SK-N-MC (cell line): ENCODE measurements at regions not wholly inside any gene's neighbourhood (a gene's known extent, or its start where the extent isn't known, plus 50 kb on each side); places are given as distances from the start of the nearest gene placed in this dataset.

Experiments
- DNase-seq: peaks from one replicate; pipeline ENCODE4 v3.0.0-alpha.2; 2011; ENCODE audit warnings: low read depth, low spot score
- H3K27ac ChIP-seq: fragments of 200-600 bp; sonication (generic); 2 replicates; pipeline ENCODE4 v1.5.1; 2016; ENCODE audit warnings: mixed run types
- H3K36me3 ChIP-seq: fragments of 200-600 bp; sonication (generic); 2 replicates; pipeline ENCODE4 v1.6.1; 2017; ENCODE audit warnings: antibody characterized with exemption, low read length, mixed read lengths; ENCODE audit not compliant: insufficient read depth
- H3K4me3 ChIP-seq: fragments of 200-600 bp; sonication (generic); 2 replicates; pipeline ENCODE4 v1.5.1; 2016
- H3K9ac ChIP-seq: fragments of 200-600 bp; sonication (generic); 2 replicates; pipeline ENCODE4 v1.8.0; 2017; ENCODE audit warnings: mixed run types, mixed read lengths; ENCODE audit not compliant: insufficient read length
- H3K9me3 ChIP-seq: fragments of 200-600 bp; sonication (generic); 2 replicates; pipeline ENCODE4 v1.6.1; 2017; ENCODE audit warnings: low read depth, mild to moderate bottlenecking, antibody characterized with exemption, low read length, moderate library complexity, mixed read lengths
- EZH2 ChIP-seq: fragments of 200-600 bp; sonication (generic); IDR thresholded peaks from one replicate; pipeline ENCODE4 v1.6.1; 2017; ENCODE audit warnings: antibody characterized with exemption
- FOXP2 ChIP-seq: optimal IDR thresholded peaks from 2 replicates; pipeline ENCODE3; 2011; ENCODE audit warnings: mild to moderate bottlenecking, moderate library complexity; ENCODE audit not compliant: insufficient read depth; ENCODE audit errors: extremely low read length, control extremely low read depth
- POLR2AphosphoS5 ChIP-seq: IDR thresholded peaks from 2 replicates; pipeline ENCODE4 v1.6.1; 2012; ENCODE audit warnings: mild to moderate bottlenecking, low read depth, low read length, borderline replicate concordance

DNA sequence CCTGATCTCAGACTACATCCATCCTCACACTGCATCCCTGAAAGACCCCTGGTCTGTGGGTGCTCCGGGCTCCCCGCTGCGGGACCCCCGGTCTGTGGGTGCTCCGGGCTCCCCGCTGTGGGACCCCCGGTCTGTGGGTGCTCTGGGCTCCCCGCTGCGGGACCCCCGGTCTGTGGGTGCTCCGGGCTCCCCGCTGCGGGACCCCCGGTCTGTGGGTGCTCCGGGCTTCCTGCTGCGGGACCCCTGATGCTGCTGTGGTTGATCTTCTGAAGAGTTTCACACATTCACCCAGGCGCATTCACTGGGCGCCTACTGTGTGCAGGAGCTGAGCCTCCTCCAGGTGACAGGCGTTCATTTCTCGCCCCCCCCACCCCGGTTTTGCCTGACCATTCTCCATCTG, 162.7 kb upstream of the SALL3 start:
- Histone ChIP-seq H3K27ac (no peak overlapping the region), H3K36me3 (no peaks in the 10 kb centered on the region), H3K9me3 (no peaks in the 10 kb centered on the region), H3K9ac (no peak overlapping the region), H3K4me3 (no peak overlapping the region)
- TF ChIP-seq EZH2 (no peak), FOXP2 (no peak), POLR2AphosphoS5 (no peak)
- DNase-seq: no peak

DNA sequence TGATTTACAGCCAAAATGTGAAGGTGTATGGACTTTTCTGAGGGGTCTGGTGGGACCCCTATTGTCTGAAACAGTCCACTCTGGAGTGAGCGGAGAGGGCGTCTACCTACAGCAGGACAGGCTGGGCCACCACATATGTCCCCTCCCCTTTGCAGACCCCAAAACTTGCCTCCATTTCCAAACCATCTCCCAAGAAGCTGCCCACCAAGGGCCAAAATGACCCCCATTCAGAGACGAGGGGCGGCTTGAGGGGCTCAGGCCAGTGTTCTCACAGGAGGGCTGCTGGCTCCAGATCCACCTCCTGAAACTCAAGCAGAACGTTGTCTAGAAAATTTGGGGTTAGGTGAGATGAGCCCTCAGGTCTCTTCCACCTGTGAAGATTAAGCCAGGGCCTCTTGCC, 161.1 kb upstream of the SALL3 start:
- no peaks in the 10 kb centered on the region for H3K36me3 ChIP-seq
- no peak overlapping the region for H3K27ac ChIP-seq
- H3K9ac ChIP-seq: no peak overlapping the region
- DNase-seq: no peak
- H3K9me3 ChIP-seq: no peaks in the 10 kb centered on the region
- H3K4me3 ChIP-seq: no peak overlapping the region
- no peak for TF ChIP-seq EZH2
- TF ChIP-seq POLR2AphosphoS5: no peak
- no peak for TF ChIP-seq FOXP2

DNA sequence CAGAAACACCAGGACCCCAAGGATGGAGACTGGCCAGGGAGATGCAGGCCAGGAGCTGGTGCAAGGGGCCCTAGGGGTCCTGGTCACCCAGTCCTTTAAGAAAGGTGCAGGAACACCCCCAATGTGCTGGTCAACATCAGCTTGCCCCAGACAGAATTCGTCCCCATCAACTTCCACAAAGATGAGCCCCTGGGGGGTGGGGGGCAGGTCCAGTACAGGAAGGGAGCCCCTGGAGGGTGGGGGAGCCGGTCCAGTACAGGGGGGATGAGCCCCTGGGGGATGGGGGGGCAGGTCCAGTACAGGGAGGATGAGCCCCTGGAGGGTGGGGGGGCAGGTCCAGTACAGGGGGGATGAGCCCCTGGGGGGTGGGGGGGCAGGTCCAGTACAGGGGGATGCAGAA, 160.7 kb upstream of the SALL3 start:
- H3K36me3 ChIP-seq: no peaks in the 10 kb centered on the region
- TF ChIP-seq FOXP2: no peak
- TF ChIP-seq EZH2: no peak
- no peak for TF ChIP-seq POLR2AphosphoS5
- no peak overlapping the region for H3K9ac ChIP-seq
- H3K27ac ChIP-seq: no peak overlapping the region
- H3K9me3 ChIP-seq: no peaks in the 10 kb centered on the region
- no peak for DNase-seq
- no peak overlapping the region for H3K4me3 ChIP-seq

DNA sequence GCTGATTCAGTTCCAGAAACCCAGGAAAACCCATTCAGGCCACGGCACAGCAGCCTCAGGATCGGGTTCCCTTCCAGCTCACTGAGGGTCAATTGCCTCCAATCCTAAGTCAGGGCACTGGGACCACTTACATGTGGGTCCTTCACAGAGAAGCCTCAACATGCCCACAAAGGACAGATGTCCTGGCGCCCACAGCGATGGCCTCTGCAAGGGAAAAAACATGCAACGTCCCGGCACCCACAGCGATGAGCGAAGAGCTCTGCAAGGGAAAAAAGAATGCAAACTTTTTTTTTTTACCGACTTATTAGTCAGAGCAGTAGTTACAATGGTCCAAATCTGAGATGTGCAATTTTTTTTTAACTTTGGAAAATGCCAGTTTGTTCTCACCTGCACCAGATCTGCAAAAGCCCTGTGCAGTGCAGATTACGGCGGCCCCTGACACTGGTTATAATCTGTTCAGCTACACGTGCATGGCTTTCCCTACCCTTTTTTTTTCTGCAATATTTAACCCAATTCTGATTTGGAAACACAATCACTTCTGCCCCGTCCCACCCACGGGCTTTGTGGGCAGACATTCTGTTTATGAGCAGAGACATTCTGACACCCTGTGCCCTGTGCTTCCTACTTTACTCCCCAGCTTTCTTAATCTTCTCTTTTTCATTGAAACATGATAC, 159.3 kb upstream of the SALL3 start:
- H3K9me3 ChIP-seq: no peaks in the 10 kb centered on the region
- H3K4me3 ChIP-seq: no peak overlapping the region
- TF ChIP-seq POLR2AphosphoS5: no peak
- TF ChIP-seq FOXP2: no peak
- no peak for TF ChIP-seq EZH2
- DNase-seq: no peak
- H3K9ac ChIP-seq: no peak overlapping the region
- no peaks in the 10 kb centered on the region for H3K36me3 ChIP-seq
- no peak overlapping the region for H3K27ac ChIP-seq

DNA sequence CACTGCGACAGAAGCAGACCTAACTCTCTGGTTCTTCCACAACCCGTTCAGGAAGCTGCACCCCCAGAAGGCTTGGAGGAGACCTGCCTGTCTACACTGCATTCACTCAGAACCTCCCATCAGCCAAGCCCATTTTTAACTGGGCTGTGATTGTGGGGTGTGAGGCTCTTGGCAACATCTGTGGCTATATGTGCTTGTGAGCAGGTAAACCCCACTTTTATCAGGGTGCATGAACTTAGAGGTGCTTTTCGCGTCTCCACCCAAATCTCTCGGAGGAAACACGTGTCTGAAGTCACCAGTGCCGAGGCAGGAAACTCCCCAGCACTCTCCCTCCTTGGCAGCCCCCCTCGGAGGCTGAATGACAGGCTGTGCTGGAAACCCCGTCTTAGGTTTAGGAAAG, 158.2 kb upstream of the SALL3 start:
- TF ChIP-seq POLR2AphosphoS5 (no peak), EZH2 (no peak), FOXP2 (no peak)
- Histone ChIP-seq H3K4me3 (no peak overlapping the region), H3K9me3 (no peaks in the 10 kb centered on the region), H3K9ac (no peak overlapping the region), H3K27ac (no peak overlapping the region), H3K36me3 (no peaks in the 10 kb centered on the region)
- DNase-seq: no peak

DNA sequence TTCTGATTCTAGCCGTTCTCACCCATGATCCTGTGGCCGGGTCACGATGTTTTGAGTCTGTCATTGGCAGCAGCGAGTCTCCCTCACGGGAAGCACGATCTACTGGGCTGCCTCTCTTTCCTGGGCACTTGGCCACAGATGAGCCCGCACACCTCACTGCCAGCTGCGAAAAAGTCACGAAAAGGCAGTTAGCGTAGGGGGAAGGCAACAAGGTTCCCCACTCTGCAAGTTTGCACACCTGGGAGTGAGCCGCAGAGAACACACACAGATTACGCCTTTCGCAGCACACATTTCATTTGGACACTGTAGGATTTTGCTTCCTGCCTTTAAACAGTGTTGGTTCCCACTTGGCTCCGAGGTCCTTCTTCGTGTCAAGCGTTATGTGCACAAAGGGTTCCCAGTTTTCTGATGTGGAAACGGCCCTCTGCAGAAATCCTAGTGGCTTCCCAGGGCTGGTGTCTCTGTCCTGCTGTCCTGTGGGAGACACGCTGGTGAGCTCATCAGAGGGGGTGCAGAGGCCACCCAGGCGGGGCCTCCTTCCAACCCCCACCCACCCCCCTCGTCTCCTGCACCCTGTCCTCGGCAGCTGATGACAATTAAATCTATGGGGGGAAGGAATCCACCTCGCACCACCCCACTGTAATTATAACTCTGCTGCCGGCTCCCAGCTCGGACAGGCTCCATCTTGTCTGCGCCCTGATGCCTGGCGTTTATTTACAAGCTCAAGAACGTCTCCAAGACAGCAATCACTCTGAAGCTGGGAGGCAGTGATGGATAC, 157.3 kb upstream of the SALL3 start:
- Histone ChIP-seq H3K9ac (no peak overlapping the region), H3K27ac (no peak overlapping the region), H3K4me3 (no peak overlapping the region), H3K9me3 (no peaks in the 10 kb centered on the region), H3K36me3 (no peaks in the 10 kb centered on the region)
- TF ChIP-seq FOXP2 (no peak), POLR2AphosphoS5 (no peak), EZH2 (no peak)
- no peak for DNase-seq

DNA sequence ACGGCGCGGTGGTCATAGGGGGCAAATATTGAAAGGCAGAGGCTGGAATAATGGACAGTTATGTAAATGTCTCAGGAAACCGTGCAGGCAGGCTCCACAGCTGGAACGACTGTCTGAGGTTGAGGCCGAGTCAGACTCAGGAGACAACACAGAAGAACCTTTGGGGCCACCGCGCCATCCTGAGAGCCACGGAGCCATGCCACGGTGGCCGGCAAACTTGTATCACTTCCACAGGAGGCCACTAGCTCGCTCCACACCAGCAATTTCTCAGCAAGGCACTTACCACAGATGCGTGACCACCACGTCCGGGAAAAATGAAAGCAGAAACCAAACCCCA, 156.7 kb upstream of the SALL3 start:
- no peak for TF ChIP-seq POLR2AphosphoS5
- TF ChIP-seq FOXP2: no peak
- TF ChIP-seq EZH2: no peak
- no peak overlapping the region for H3K4me3 ChIP-seq
- no peak overlapping the region for H3K27ac ChIP-seq
- H3K9ac ChIP-seq: no peak overlapping the region
- DNase-seq: no peak
- H3K36me3 ChIP-seq: no peaks in the 10 kb centered on the region
- no peaks in the 10 kb centered on the region for H3K9me3 ChIP-seq

DNA sequence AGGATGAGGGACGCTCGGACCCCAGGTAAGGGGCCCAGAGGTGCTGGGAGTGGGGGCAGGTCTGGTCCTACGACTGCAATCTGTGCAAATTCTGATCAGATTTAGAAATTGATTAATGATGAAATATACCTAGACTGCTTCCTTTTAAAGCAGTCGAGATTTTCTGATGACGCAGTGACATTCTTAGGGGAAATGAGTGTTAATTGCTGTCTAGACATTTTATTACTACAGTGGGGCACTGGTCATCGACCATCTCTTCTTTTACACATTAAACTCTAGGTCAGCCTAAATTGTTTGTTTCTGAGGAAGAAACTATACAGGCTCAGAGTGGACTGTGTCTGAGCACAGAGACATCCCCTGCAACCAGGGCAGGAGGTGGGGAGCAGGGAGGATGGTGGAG, 154.4 kb upstream of the SALL3 start:
- TF ChIP-seq POLR2AphosphoS5: no peak
- TF ChIP-seq FOXP2: no peak
- no peak for TF ChIP-seq EZH2
- Histone ChIP-seq H3K9me3 (no peaks in the 10 kb centered on the region), H3K4me3 (no peak overlapping the region), H3K36me3 (no peaks in the 10 kb centered on the region), H3K27ac (no peak overlapping the region), H3K9ac (no peak overlapping the region)
- DNase-seq: no peak
